DOHH2 (cell line): ENCODE measurements at regions not wholly inside any gene's neighbourhood (a gene's known extent, or its start where the extent isn't known, plus 50 kb on each side); places are given as distances from the start of the nearest gene placed in this dataset.

ENCODE experiments used
- EZH2phosphoT487 ChIP-seq: fragments of 200-600 bp; sonication (generic); IDR thresholded peaks from 2 replicates; pipeline ENCODE4 v1.6.1; 2017; ENCODE audit warnings: borderline replicate concordance, mild to moderate bottlenecking, antibody characterized with exemption, low read length, moderate library complexity, mixed read lengths
- TF ChIP-seq, protein P1 (sequence below): fragments of 200-600 bp; sonication (generic); IDR thresholded peaks from one replicate; pipeline ENCODE4 v1.5.1; 2014; ENCODE audit warnings: antibody characterized with exemption, mild to moderate bottlenecking, low read depth, low read length; ENCODE audit not compliant: poor library complexity, severe bottlenecking

DNA sequence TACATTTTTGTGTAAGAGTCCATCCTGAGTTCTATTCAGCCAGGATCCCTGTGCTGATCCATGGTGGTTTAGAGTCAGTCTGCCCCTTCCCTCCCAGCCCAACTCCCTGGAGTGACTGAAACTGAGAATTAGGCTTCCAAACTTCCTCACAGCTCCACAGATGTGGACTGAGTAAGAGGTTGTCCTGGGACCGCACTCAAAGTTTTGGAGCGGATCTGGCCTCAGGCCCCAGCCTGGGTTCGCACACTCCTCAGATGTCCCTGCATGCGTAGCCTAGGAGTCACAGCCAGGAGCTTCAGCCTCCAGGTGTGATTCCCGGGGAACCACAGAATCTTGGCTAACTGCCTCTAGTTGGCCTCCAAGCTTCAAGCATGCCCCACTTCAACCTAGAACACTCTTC lies 218.1 kb downstream of the C7orf25 start:
- no peak for TF ChIP-seq EZH2phosphoT487
- TF ChIP-seq, protein P1, sequence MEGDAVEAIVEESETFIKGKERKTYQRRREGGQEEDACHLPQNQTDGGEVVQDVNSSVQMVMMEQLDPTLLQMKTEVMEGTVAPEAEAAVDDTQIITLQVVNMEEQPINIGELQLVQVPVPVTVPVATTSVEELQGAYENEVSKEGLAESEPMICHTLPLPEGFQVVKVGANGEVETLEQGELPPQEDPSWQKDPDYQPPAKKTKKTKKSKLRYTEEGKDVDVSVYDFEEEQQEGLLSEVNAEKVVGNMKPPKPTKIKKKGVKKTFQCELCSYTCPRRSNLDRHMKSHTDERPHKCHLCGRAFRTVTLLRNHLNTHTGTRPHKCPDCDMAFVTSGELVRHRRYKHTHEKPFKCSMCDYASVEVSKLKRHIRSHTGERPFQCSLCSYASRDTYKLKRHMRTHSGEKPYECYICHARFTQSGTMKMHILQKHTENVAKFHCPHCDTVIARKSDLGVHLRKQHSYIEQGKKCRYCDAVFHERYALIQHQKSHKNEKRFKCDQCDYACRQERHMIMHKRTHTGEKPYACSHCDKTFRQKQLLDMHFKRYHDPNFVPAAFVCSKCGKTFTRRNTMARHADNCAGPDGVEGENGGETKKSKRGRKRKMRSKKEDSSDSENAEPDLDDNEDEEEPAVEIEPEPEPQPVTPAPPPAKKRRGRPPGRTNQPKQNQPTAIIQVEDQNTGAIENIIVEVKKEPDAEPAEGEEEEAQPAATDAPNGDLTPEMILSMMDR: no peak
